ENCODE measurements at regions not wholly inside any gene's neighbourhood (a gene's known extent, or its start where the extent isn't known, plus 50 kb on each side); places are given as distances from the start of the nearest gene placed in this dataset.
"Not testable (repeated sequence)": the region's sequence is repeated elsewhere in the genome, so short reads cannot be mapped to it uniquely, and the experiment has no call there.

DNA sequence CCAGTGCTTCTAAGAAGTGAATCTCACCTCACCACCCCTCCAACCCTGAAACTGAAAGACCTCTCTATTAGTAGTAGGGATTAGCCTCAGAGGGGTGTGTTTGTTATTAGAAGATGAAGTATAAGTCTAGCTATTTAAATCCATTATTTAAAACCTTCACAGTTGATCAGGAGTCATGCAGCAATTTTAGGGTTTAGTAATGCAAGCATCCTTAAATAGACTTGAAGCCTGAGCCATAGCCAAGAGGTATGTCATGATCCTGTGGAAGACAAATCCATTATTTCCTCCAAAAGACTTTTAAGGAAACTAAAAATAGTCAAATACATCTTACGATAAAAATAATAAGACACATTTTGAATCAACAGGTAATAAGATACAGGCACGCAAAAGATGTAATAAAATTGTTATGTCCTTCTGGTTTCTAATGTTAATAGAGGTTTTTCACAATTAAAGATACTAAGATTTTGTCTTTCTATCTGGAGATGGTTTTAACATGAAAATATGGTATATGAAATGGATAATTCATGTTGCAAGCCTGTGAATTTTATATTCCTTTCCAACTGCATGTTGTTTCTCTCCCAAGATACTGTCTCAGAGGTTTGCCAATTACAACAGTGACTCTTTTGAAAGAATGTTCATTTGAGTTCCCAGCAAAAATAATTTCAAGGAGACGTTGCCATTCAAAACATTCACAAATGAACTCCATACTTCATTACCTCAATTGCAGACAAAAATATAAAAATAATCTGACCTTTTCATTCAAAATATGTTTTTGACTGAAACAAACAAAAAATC is 68.0 kb downstream of the LUZP4 start:
- no peak for DNase-seq

DNA sequence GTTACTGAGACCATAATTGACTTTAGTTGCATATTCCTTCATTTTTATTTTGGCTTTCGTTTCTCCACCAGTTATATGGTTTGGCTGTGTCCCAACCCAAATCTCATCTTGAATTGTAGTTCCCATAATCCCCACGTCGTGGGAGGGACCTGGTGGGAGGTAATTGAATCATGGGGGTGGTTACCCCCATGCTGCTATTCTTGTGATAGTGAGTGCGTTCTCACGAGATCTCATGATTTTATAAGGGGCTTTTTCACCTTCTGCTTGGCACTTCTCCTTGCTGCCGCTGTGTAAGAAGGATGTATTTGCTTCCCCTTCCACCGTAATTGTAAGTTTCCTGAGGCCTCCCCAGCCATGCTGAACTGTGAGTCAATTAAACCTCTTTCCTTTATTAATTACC is 70.0 kb downstream of the LUZP4 start:
- DNase-seq: not testable (repeated sequence)

DNA sequence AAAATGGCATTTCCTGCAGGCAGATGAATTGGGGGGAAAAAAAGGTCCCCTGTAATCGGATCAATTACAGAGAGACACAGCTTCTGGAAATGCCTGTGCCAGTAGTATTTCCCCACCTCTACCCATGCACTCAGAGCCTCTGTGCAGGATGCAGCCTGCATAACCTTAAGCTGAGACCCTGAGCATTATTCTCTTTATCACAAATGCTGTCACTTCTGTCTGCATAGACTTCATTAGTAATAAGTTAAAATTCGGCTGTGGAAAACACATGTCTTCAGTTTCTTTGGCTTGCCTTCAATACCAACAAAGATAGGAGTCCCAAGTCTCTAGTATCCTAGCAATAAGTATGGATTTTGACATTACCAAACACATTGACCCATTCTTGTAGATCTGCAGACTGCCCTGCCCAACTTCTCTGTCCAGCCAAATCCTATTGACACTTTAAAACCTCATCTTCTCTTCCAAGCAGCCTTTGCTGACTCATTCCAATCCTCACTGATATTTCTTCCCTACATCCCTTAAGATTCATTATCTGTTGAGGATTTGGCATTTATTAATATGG is 70.8 kb downstream of the LUZP4 start:
- DNase-seq: no peak

- no peak for DNase-seq
These were observed 73.0 kb downstream of the LUZP4 start for GRCh38 chrX:115362334-115363095.

DNA sequence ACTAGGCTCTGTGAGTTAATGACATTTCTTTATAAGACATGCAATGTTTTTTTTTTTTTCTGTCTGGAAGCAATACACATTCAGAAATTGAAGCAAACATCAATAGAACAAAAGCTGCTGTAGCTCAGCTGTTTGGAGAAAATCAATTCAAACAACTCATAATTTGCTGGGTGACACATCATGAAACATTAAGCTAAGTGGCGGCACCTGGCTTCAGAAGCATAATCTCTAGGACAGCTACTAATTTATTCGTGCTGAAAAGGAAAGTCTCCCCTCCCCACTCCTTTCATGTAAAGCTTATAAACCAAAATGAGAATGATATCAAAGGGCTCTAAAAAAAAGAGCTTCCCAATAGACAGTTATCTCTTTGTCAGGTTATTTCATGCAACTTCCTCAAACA is 73.9 kb downstream of the LUZP4 start:
- DNase-seq: no peak

DNA sequence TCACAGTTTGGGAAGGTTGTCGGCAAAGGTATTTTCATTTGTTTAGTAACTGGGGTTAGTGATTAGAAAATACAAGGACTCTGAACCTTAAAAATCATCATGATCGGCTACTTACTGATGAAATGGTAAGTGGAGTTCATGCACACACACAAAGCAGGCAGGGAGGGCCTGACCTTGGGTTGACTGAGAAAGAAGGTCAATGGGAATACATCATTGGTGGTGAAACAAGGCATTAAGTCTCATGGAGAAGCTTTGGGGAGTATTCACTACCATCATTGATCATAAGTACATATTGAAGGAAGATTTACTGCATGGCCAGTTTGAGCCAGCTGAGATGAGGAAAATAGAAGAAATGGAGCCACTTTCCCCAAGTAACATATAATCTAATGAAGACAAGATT is 74.4 kb downstream of the LUZP4 start:
- DNase-seq: no peak

GRCh38 chrX:115364670-115365069 is 75.2 kb downstream of the LUZP4 start:
- no peak for DNase-seq

GRCh38 chrX:115366535-115366934 is 77.0 kb downstream of the LUZP4 start:
- no peak for DNase-seq

GRCh38 chrX:115367455-115367854 is 77.9 kb downstream of the LUZP4 start:
- no peak for DNase-seq

- no peak for DNase-seq
These were observed 78.4 kb downstream of the LUZP4 start for GRCh38 chrX:115367951-115368350.

DNA sequence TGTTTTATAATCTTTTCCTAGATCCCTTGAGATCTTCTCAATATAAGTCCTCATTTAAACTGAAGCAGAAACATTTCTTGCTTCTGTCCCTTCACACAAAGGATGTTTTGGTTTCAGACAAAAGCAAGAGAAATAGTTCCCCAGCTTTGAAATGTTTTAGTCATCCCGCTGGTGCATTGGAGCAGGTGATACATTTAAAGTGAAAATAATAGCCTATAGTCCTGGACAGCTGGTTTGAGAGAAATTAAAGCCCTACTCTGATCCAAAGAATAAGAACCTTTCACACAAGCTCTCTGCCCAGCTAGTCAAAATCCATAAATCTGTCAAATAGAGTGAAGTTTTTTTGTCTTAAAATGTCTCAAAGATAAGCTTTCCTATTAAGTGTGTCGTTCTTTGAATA is 79.4 kb downstream of the LUZP4 start:
- DNase-seq: no peak

DNA sequence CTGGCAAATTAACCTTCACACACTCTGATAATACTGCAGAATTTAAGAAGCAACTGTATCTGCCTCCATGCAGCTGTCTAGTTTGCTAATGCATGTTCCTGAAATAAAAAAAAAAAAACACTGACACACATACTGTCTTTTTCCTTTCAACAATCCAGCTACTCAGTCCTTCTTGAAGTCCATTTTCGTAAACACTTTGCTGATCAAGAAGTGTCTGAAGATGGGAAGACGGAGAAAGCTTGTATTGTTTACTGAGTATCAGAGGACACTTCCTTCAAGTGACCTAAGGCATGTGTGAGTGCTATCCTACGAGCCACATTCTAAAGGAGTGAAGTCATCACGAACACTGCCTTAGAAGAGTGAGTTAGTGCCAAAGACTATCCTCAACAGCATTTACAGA is 82.6 kb downstream of the LUZP4 start:
- DNase-seq: peak; percentile 58

DNA sequence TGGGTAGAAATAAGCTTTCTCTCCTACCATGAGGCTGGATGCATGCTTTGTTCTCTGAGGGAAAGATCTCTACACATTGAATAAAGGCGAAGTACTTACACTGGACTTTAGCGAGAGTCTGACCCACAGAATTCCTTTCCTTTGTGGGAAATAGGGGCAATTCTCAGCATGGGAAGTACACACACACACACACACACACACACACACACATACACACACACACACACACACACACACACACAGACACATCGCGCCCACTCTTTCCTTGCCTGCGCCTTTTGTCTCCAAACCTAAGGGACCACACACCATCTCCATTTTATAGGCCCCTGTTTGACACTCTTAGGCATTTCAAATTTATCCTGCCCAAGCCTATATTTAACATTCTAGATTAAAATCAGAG is 83.8 kb downstream of the LUZP4 start:
- no peak for DNase-seq

DNA sequence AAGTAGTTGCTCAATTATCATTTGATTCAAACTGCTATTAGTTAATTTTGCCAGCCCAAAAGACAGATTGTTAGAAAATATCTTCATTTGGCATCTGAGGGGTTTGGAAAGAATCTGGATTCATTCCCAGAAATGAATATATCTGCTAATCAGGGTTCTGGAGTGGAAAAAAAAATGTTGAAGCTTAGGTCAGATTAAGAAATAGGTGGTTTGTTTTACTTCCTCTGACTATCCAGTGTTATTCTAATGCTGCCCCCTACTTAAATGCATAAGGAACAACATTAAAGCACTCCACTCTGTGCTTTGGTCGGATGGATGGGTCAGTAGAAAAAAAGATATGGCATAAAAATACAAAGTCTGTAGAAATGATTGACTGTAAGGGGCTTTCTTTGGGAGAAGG is 89.0 kb downstream of the LUZP4 start:
- DNase-seq: no peak

GRCh38 chrX:115387327-115387726 is 97.8 kb downstream of the LUZP4 start:
- DNase-seq: no peak

DNA sequence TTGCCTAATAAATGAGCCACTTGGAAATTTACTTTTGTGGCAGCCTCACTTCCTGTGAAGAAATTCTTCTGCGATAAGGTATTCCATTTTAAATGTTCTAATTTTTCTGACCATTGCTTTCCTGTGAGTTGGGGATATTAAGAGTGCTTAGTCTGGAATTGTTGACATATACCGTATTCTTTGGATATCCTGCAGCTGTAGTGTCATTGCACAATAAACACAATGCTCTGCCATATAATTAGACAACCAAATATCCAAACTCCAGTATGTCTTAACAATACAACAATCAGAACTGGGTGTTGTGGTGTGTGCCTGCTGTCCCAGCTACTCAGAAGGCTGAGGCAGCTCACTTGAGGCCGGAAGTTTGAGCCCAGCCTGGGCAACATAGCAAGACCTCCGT is 99.4 kb downstream of the LUZP4 start:
- no peak for DNase-seq

DNA sequence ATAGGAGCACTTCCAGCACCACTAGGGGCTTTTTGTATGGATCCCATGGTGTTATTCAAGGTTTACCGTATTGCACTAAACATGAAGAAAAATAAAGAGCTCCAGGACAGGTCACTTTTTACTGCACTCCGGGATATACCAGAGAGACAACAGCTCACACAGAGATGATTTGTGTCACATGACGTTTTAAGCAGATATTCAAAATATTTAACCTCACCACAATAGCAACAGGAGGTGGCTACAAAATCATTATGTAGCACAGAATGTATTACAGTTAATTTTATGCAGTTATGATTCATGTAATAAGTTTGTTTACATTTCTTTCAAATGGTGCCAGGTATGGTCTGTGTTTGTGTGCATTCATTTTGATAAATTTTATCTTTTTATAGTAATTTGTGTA is 100.6 kb downstream of the LUZP4 start:
- no peak for DNase-seq

- no peak for DNase-seq
These were observed 102.5 kb downstream of the LUZP4 start for GRCh38 chrX:115392031-115392430.

DNA sequence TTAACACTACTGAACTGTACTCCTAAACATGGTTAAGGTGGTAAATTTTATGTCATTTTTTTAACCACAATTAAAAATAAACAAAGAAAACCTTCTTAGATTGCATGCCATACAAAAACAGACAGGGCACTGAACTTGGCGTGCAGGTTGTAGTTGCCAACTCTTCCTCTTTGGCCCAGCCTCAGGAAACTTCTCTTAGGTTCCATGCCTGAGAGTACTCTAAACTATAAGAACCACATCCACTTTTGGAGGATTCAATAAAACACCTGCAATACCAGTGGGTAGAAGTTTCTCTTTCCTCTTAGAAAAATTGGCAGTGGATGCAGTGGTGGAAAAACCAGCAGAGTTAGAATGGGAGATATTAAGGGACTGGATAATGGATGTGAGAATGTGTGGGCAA is 103.4 kb downstream of the LUZP4 start:
- DNase-seq: peak; percentile 59

- DNase-seq: peak; percentile 52
These were observed 103.8 kb downstream of the LUZP4 start for GRCh38 chrX:115393271-115393670.

DNA sequence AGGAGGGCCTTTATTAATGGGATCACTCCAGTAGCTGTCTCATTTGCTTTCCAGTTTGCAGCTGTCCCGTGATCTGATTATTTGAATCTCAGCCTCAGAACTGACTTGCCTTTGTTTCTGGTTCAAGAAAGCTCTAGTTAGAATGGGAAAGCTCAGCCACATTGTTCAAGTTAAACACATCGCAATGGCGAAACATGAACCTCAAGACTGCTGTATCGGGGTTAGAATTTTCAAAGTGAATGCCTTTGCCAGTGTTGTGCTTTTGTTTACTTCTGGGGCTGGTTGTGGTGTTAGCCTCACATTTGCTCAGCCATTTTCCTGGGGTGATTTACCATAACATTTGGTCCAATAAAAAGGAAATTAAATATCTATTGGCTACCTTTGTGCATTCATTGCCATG is 105.3 kb downstream of the LUZP4 start:
- not testable (repeated sequence) for DNase-seq

- no peak for DNase-seq
These were observed 109.8 kb downstream of the LUZP4 start for GRCh38 chrX:115399306-115399705.

DNA sequence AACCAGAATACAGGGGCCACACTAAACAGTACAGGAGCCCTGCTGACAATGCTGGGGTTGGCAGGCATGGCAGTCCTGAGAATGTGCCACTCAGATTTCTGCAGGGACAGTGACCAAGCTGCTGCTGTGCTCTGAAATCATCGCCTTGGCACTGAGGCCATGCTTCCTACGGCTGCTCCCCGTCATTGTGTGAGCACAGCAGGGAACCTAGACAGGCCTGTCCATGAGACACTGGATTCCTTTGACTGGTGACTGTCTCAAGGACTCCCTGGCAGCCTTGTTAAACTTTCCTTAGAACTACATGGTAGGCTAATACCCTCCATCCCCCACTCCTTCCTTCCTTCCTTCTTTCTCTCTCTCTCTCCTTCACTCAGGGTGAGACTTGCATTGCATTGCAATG is 111.4 kb downstream of the LUZP4 start:
- no peak for DNase-seq

- DNase-seq: no peak
These were observed 112.8 kb downstream of the LUZP4 start for GRCh38 chrX:115402299-115402698.
